ENCODE measurements at regions not wholly inside any gene's neighbourhood (a gene's known extent, or its start where the extent isn't known, plus 50 kb on each side); places are given as distances from the start of the nearest gene placed in this dataset.
A peak's percentile ranks its signal among the peaks of the same experiment; 100 is the strongest.

GRCh38 chr9:106733828-106734380, 129.1 kb upstream of the ZNF462 start:
- Histone ChIP-seq H3K27me3 (ENCODE audit: low read depth) (no peaks in the 10 kb centered on the region), H3K9me3 (no peaks in the 10 kb centered on the region), H3K4me1 (no peaks in the 10 kb centered on the region), H3K4me3 (no peak overlapping the region), H3K36me3 (no peaks in the 10 kb centered on the region), H3K27ac (no peak overlapping the region)
- TF ChIP-seq CTCF (IDR thresholded peaks at IDR 0.05), result no peak
- intact Hi-C loops (cut with DNase I), result no loop called here
- no peak for ATAC-seq
- DNase-seq, result no peak

- ATAC-seq (no peak), DNase-seq (no peak)
- intact Hi-C loops (cut with DNase I), result no loop called here
- no peak for TF ChIP-seq CTCF (IDR thresholded peaks at IDR 0.05)
- Histone ChIP-seq H3K27me3 (ENCODE audit: low read depth) (no peaks in the 10 kb centered on the region), H3K36me3 (no peaks in the 10 kb centered on the region), H3K9me3 (no peaks in the 10 kb centered on the region), H3K4me1 (no peaks in the 10 kb centered on the region), H3K4me3 (no peak overlapping the region), H3K27ac (no peak overlapping the region)
These were observed 125.5 kb upstream of the ZNF462 start for GRCh38 chr9:106737516-106737915.

- H3K27ac ChIP-seq, result no peak overlapping the region
- no peaks in the 10 kb centered on the region for H3K9me3 ChIP-seq
These were observed 124.9 kb upstream of the ZNF462 start for GRCh38 chr9:106738109-106738508.

GRCh38 chr9:106745457-106745856, 117.5 kb upstream of the ZNF462 start:
- Histone ChIP-seq H3K4me1 (no peaks in the 10 kb centered on the region), H3K27me3 (ENCODE audit: low read depth) (no peaks in the 10 kb centered on the region), H3K36me3 (no peaks in the 10 kb centered on the region), H3K9me3 (no peaks in the 10 kb centered on the region), H3K4me3 (no peak overlapping the region), H3K27ac (no peak overlapping the region)
- TF ChIP-seq CTCF (IDR thresholded peaks at IDR 0.05), result no peak
- ATAC-seq, result no peak
- no peak for DNase-seq
- intact Hi-C loops (cut with DNase I), result no loop called here

More at GRCh38 chr9:106738109-106738508, 124.9 kb upstream of the ZNF462 start:
- Histone ChIP-seq H3K27me3 (ENCODE audit: low read depth) (no peaks in the 10 kb centered on the region), H3K4me1 (no peaks in the 10 kb centered on the region), H3K36me3 (no peaks in the 10 kb centered on the region), H3K4me3 (no peak overlapping the region)
- ATAC-seq, result no peak
- TF ChIP-seq CTCF (IDR thresholded peaks at IDR 0.05), result no peak
- DNase-seq, result no peak
- intact Hi-C loops (cut with DNase I), result no loop called here

GRCh38 chr9:106745876-106746275, 117.1 kb upstream of the ZNF462 start:
- Histone ChIP-seq H3K27ac (no peak overlapping the region), H3K9me3 (no peaks in the 10 kb centered on the region), H3K27me3 (ENCODE audit: low read depth) (no peaks in the 10 kb centered on the region), H3K36me3 (no peaks in the 10 kb centered on the region), H3K4me3 (no peak overlapping the region), H3K4me1 (no peaks in the 10 kb centered on the region)
- intact Hi-C loops (cut with DNase I), result no loop called here
- no peak for TF ChIP-seq CTCF (IDR thresholded peaks at IDR 0.05)
- ATAC-seq, result peak in 1 of 2 donors; percentile 42
- DNase-seq, result no peak

GRCh38 chr9:106751681-106752080, 111.3 kb upstream of the ZNF462 start:
- intact Hi-C loops (cut with DNase I), result no loop called here
- Histone ChIP-seq H3K27me3 (ENCODE audit: low read depth) (no peaks in the 10 kb centered on the region), H3K27ac (no peak overlapping the region), H3K36me3 (no peaks in the 10 kb centered on the region), H3K4me1 (no peaks in the 10 kb centered on the region), H3K9me3 (no peaks in the 10 kb centered on the region), H3K4me3 (no peak overlapping the region)
- ATAC-seq (no peak), DNase-seq (no peak)
- TF ChIP-seq CTCF (IDR thresholded peaks at IDR 0.05), result no peak
